GM10266 (cell line): ENCODE measurements at regions not wholly inside any gene's neighbourhood (a gene's known extent, or its start where the extent isn't known, plus 50 kb on each side); places are given as distances from the start of the nearest gene placed in this dataset.
"Not testable (repeated sequence)": the region's sequence is repeated elsewhere in the genome, so short reads cannot be mapped to it uniquely, and the experiment has no call there.

Experiments
- DNase-seq: peaks from one replicate; pipeline ENCODE4 v3.0.0; 2012; ENCODE audit errors: extremely low spot score
- CTCF ChIP-seq: IDR thresholded peaks from 2 replicates; pipeline ENCODE4 v1.5.1; 2012; ENCODE audit warnings: mild to moderate bottlenecking, low read depth; ENCODE audit not compliant: control insufficient read depth, insufficient read depth; ENCODE audit errors: missing control alignments

- DNase-seq = no peak
- no peak for TF ChIP-seq CTCF
These were observed 190.4 kb upstream of the CRIM1 start for GRCh38 chr2:36165132-36165531.

DNA sequence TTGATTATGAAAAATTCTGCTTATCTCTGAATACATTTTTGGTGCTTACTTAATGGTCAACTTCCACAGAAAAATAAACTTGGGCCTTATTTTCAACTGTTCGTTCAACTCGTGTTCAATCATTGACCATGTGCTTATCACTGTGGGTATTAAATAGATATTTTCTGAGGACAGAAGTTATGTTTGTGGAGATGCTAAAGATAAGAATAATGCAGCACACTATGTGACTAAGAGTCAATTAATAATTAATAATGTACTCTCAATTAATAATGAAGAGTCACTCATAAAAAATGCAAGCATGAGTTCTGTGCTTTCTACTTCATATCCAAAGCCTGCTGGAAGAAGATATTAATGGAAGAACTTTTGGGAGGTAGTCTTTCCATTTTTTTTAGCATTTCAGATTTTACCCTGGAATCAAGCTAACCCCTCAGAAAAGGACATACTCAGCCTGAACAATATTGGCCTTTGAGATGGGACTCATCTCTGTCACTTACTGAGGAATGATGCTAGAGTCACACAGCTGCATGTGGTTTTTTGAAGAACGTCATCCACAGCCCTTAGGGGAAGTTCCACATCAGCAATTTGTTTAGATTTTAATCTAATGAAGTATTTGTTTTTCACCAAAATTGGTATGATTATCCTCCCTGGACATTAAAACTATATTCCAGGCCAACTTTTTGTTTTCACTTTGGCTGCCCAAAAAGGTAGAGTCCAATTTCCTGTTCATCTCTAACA lies 191.9 kb upstream of the CRIM1 start:
- DNase-seq = no peak

DNA sequence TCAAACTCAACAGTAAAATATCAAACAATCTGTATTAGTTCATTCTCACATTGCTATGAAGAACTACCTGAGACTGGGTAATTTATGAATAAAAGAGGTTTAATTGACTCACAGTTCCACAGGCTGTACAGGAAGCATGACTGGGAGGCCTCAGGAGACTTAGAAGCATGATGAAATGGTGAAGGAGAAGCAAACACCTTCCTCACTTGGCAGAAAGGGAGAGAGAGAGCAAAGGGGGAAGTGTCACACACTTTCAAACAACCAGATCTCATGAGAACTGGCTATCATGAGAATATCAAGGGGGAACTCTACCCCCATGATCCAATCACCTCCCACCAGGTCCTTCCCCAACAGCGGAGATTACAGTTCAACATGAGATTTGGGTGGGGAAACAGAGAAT lies 198.5 kb upstream of the CRIM1 start:
- DNase-seq = not testable (repeated sequence)

More for the DNA sequence above, 191.9 kb upstream of the CRIM1 start:
- TF ChIP-seq CTCF = no peak

- DNase-seq = peak; percentile 21
- TF ChIP-seq CTCF = no peak
These were observed 207.7 kb upstream of the CRIM1 start for GRCh38 chr2:36147670-36148390.

- TF ChIP-seq CTCF = no peak
- DNase-seq = no peak
These were observed 208.8 kb upstream of the CRIM1 start for GRCh38 chr2:36146765-36147164.

DNA sequence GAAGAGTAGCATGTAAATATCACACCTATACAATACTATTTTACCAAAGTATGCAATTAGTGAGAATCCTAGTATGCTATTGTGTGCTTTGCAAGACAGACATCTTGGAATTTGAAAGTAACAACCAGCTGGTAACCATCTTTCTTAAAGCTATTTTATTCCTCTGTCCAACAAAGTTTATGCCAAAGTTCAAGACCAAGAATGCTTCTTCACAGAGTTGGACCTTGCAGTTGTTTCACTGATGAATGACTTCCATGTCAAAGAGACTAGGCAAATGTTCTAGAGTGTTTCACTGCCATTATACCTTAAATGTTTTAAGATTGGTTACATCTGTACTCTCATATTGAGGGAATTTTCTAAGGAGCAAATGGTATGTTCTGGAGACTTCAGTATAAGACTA lies 215.2 kb upstream of the CRIM1 start:
- TF ChIP-seq CTCF = no peak
- no peak for DNase-seq

DNA sequence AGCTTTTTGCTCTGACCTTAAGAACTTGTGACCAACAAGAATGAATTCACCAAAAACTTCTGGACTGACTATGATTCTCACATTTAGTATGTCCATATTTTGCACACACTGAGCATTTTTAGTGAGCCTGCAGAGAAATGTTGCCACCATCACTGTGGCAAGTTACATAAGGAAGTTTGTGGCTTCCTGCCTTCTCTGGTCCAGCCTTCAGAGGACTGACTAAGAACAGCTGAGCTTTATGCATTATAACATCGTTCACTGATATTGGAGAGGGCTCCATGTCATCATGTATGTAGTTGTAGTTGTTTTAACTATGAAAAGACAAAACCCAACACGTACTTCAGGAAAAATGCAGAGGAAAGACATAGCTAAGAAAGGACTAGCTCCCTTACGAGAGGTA lies 218.0 kb upstream of the CRIM1 start:
- DNase-seq = no peak

More for the DNA sequence above, 218.0 kb upstream of the CRIM1 start:
- no peak for TF ChIP-seq CTCF
